Amniotic epithelial cell (primary cell): ENCODE measurements at regions not wholly inside any gene's neighbourhood (a gene's known extent, or its start where the extent isn't known, plus 50 kb on each side); places are given as distances from the start of the nearest gene placed in this dataset.

ENCODE experiments used
- DNase-seq: peaks from one replicate; pipeline ENCODE4 v3.0.0-alpha.2; 2010; ENCODE audit warnings: low read depth

DNA sequence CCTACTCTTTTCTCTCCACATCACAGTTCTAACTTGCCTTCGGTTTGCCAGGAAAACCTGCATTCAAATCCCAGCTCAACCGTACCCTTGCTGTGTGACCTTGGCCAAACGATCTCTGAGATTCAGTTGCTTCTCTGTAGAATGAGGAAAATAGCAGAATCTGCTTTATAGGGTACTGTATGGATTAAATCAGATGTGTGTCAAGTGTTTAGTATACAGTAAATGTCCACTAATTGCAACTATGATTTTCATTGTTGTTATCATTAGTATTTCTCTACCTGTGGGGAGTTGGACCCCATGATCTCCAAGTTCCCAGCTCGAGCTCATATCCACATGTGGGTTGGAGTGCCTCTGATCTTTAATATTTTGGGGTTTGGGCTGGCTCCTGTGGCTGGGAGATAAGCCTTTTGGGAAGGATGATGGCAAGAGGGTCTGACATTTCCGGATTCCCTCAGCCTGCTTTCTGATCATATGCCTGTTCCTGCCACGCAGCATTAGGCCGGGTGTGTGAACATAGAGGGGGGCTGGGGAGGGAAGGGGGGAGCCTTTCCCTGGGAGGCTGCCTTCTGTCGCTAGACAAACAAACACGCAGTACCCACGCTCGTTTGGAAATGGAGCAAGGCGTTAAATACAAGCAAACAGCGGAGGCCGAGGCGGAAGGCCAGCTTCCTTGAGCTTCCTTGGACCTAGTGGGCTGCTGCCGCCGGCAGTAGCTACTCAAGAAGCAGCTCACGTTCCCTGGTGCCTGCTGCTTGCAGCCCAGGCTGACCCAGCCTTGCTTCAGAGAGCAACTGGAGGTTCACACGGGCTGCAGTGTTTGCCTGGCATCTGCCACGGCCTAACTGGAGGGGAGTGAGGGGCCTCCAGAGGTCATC lies 213.5 kb upstream of the LHX5 start:
- no peak for DNase-seq

DNA sequence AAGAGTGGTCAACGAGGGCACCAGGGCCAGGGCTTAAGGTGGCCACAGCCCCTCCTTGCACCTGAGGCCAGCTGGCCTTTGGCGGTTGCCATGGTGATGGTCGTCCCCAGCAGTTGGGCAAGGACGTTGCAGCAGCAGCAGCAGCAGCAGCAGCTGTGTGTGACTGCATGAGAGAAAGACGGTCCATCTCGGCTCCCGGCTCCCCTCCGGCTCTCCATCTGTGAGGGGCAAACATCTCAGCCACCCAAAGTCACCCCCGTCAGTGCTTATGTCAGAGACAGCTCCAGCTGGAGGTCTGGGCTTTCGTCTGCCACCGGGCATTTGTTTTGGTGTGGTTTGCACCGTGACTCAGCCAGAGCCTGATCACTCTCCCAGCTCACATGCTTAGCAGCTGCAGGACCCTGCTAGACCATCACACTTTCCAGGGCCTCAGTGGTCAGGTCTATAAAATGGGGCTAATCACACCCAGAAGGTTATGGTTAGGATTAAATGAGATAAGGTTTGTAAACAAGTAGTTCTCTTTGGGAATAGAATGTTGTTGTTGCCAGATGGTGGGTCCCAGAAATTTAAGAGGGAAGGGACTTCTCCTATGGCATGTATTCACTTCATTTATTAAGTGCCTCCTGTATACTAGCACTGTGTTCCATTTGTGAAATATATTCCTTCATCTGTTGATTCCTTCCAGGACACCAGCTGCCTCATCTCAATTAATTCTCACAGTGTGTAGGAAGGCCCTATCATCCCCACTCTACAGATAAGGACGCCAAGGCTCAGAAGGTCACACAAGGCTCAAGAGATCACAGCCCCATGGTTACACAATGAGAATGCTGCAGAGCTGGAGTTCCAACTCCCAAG lies 212.6 kb upstream of the LHX5 start:
- DNase-seq: no peak

DNA sequence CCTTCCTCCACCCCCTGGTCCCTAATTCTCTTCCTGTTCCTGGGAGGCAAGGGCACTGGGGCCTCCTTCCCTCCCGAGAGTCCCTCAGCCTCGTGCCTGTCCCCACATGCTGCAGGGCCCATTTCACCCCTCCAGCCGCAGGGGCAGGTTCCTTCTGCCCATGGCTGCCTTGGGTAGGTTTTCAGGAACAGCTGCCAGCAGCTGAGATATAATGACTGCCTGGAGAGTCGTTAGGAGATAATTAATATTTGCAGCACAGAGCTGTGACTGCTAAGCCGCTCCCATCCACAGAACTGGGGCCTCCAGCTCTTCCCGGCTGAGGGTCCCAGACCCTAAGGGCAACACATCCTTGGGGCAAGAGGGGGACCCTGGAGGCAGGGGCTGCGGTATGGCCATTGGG lies 211.9 kb upstream of the LHX5 start:
- DNase-seq: no peak

DNA sequence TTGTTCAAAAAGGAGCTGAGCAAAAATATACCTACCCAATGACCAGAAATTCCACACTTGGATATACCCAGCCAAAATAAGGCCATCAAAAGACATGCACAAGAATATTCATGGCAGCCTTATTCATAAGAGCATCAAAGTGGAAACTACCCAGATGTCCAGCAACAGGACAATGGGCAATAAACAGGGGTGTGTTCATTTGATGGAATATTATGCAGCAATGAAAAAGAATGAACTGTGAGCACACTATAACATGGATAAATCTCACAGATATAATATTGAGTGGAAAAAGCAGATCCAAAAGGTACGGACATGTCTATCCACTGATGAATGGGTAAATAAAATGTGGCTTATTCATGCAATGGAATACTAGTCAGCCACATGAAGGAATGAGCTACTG lies 209.2 kb upstream of the LHX5 start:
- DNase-seq: no peak

DNA sequence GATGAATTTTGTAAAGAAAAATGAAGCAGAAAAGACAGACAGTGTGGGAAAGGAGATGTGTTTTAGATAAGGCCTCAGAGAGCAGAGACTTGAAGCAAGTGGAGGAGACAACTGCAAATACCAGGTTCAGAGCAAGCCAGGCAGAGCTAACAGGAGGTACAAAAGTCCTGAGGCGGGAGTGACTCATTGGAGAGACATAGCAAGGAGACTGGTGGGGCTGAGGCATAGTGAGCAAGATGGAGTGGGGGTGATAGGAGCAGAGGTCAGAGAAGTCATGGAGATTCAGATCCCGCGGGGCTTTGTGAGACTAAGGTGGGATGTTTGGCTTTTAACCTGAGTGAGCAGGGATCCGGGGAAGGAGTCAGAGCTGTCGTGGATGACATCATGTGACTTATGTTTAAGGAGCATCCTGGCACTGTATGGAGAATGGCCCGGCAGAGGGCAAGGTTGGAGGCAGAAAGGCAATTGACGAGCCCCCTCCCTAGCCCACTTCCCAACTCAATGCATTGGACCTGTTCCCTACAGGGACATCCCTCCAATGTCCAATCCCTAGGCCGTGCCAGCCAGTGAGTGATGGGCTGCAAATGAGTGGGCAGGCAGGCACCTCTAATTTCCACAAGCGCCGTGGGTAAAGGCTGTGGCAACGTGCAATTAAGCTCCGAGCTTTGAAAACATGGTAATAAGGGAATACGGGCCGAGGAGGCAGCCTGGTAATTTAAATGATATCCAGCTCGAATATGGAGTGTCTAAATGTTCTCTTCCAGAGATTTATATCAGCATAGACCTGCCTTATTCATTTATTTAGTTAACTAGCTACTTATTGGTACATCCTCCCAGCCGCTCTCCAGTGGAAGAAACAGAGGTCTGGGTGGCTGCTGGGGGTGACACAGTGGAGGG lies 206.8 kb upstream of the LHX5 start:
- DNase-seq: no peak

DNA sequence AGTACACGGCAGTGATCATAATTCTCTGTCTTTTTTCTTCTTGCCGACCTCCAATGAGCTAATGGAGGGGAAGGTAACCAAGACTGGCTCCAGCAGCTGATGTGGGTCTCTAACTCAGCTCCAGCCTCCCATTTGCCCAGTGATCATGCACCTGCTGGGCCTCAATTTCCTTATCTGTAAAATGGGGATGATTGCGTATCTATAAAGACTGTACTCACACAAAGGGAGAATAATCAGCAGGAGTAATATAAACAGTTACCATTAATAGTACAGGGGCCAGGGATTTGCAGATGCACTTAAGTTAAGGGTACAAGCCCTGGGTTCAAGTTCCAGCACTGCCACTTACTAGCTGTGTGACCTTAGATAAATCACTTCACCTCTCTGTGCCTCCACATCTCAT lies 204.9 kb upstream of the LHX5 start:
- no peak for DNase-seq

DNA sequence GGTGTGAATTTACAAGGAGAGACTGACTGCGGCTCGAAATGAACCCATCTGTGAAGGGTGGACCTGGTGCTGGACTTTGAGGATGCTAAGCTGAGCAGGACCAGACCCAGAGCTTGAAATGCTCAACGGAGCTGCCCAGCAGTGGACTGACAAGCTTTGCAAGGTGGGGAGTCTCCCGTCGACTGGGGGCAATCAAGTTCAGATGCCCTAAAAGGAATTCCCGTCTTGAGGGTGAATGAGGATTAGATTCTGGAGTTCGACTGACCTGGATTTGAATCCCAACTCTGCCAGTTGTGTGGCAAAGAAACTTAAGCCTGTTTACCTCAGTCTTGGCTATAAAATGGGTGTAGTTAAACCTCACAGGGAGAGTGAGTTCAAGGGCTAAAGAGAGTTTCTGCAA lies 204.4 kb upstream of the LHX5 start:
- no peak for DNase-seq

DNA sequence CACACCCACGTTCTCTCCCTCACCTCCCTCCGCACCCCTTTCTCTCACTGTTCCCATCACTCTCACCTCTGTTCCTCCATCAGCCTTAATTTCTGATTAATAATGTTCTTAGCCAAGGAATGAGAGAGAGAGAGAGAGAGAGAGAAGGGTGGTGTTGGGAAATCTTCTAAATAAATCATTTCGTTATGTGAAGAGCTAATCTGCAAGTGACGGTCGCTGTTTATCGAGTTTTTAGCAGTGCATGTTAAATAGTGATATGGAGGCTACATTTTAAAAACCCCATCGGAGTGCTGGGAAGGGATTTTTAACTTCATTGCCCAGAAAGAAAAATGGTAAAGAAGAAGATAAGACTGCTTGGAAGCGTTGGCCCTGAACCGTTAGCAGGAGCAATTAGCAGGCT lies 203.3 kb upstream of the LHX5 start:
- no peak for DNase-seq

DNA sequence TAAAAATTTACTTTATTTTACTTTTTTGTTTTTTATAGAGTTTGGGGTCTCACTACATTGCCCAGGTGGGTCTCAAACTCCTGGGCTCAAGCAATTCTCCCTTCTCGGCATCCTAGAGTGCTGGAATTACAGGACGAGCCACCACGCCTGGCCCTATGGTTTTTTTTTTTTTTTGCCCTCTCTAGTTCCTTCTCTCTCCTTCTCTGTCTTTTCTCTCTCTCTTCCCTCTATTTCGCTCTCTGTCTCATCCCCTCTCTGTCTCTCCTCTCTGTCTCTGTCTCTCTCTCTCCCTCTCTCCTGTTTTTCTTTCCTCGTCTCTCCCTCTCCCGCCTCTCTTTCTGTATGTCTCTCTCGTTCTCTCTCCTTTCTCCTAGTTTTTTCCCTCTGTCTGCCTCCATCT lies 202.6 kb upstream of the LHX5 start:
- no peak for DNase-seq

DNA sequence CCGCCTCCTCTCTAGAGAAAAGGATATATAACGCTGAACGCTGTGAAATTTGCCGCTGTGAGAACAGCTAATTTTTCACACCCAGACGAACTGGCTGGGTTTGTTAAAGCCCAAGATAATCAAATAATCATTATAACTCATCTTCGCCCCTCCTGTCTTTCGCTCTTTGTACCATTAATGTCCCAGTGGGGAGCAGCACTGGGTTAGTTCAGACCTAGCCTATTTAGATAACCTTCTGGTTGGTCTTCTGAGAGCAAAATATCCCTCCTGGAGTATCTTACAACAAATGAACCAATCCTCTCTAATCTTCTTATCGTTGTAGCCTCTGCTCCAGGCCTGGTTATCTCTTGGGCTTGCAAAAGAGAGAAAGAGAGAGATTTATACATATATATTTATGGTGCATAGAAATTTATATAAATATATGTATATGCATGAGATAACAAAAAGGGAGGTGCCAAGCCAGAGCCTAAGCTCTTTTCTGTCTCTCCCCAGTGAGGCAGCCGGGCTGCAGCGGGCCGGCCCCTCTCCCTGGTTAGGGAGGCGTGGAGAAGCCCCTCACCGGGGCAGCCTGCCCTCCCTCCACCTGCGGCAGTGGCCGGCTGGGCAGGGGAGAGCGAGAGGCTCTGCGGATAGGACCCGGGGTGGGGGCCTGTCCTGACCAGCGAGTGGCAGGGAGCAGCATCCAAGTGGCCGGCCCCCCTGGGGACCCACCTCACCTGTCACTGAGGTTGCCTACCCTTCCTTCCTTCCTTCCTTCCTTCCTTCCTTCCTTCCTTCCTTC lies 202.0 kb upstream of the LHX5 start:
- DNase-seq: no peak

DNA sequence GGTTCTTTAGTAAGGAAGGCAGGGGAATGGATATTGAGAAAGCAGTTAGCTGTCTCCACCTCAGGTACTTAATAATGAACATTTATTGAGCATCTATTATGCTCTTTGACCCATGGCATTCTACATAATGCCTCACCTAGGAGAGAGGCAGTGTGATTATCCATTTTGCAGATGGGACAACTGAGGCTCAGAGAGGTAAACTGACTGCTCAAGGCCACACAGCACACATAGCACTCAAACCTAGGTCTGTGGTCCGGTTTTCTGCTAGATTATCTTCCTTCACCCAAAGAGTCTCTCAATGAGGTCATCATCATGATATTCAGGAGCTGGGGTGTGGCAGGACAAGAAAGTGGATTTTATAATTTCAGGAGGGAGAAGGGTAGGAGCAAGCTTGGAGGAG lies 199.1 kb upstream of the LHX5 start:
- no peak for DNase-seq

DNA sequence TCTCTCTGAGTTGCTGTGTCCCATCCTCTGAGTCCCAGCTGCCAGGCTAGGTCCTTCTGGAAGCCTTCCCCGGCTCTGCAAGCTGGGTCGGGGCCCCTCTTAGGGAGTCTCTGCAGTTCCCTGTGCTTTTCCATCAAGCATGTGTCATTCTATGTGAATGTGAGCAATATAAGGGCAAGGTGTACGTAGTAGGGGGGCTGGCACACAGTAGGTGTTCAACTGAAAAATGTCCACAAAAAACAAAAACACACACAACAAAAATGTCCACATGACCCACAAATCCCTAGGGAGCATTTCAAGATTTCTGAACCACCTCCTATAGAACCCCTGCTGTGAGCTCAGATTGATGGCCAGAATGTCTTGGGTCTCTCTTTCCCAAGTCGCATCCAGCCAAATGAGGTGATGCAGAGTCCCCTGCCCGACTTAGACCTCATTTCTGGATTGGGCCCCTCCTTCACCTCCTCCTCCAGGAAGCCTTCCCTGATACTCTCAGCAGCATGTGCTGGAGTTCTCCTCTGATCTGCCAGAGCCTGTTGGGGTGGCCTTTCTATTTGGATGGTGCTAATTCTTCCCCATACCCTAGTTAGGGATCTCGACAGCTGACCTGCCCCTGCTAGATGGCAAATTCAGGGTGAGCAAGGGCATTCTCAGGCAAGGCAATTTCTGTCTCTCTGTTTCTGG lies 196.1 kb upstream of the LHX5 start:
- DNase-seq: no peak

DNA sequence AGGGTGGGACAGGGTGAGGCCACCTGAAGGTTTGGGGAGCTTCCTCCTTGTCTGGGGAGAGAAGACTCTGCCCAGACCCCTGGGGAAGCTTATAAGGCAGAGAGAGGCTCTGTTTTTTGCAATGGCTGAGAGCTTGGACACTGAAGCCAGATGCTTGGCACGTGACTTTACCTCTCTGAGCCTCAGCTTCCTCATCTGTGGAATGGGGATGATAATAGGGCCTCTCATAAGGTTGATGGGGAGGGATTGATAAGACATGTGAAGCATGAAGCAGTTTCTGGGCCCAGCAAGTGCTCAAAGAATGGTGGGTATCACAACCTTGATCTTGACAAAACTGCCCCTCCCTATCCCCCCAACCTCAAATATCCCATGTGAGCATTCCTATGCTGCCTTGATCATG lies 195.4 kb upstream of the LHX5 start:
- DNase-seq: no peak

DNA sequence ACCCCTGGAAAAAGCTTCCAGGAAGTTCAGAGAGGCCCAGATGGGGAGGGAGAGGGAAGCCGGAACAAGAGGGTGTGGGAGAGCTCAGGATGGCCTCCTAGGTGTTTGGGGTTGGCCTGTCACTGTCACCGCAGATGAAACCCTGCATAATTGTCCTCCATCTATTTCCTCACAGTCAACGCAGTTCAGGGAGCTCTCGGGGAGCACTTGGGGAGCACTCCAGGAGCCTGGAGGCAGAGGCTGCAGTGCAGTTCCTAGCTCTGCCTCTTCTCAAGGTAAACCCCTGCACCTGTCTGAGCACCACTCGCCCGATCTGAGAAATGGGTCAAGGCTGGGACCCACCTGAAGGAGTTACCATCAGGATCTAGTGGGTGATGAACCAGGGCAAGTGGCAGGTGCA lies 194.6 kb upstream of the LHX5 start:
- no peak for DNase-seq

DNA sequence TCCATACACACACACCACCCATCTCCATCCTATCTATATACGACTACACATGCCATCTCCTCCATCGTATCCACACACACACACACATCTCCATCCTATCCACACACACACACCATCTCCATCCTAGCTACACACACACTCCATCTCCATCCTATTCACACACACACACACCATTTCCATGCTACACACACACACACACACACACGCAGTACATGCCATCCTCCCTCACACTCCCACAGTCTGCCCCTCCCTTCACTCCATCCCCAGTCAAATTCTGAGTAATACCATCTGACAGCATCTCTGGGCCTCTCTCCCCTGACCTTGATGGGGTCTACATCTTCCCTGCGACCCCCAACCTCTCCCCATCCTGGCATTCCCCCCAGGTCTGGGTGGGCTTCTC lies 193.8 kb upstream of the LHX5 start:
- DNase-seq: no peak

DNA sequence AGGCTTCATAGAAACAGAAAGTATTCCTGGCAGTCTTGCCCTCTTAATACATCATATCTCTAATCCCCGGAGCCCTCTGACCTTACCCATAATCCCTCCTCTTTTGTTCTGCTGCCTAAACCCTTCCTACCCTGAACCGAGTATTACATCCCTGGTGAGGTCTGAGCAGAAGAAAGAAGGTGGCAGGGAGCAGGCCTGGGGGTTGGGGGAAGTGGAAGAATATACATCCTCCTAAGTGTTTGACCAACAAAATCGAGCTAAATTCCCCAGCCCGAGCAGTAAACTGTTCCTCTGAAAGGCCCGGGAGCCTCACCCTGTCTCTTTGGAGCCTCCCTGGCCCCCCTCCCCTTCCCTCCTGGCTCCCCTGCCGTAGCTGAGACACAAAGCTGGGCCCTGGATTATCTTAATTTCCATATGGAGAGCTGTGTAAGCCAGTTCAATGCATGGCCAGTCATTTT lies 192.6 kb upstream of the LHX5 start:
- DNase-seq: no peak

DNA sequence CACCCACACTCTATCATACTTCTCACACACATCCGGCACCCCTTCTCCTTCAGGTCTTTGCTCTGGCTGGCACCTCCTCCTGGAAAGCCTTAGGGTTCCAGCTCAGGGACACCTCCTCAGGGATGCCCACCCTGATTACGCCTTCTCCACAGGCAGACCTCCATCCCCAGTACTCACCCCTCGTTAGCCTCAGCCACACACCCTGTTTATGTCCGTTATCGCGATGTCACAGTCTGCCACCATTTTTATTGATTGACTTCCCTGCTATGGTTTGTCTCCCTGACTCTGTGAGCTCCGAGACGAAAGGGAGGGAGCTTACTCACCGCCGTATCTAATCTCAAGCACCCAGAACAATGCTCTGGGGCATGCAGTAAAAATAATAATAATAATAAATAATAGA lies 191.7 kb upstream of the LHX5 start:
- no peak for DNase-seq

DNA sequence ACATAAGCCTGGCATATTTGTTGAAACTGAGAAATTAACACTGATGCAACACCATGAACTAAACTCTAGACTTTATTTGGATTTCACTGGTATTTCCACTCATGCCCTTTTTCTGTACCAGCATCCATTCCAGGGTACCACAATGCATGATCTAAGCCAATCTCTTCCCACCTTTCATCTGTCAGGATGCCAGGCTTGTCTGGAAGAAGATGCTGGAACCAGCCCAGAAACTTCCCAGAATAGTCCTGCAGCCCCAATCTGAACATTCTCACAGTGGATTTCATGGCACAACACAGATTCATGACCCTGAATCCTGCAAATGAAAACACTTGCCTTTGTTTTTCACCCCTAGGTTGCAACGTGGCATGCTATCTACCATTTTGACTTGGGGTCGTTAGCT lies 189.3 kb upstream of the LHX5 start:
- DNase-seq: no peak

DNA sequence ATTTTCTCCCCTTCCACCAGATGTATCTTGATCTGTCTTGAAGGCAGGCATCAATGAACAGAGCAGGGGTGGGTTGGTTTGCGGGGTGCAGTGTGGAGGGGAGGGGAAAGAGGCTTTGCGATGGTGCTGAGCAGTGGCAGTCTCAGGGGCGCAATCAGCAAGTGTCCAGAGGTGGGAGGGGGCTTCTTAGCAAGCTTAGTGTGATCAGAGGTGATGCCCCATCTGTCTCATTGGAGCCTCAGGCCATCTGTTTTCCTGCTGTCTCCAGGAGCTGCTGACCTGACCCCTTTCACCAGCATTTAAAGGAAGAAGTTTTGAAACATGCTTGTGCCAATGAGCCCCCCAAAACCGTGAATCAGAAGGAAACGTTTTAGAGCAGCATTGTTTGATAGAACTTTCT lies 187.7 kb upstream of the LHX5 start:
- no peak for DNase-seq

DNA sequence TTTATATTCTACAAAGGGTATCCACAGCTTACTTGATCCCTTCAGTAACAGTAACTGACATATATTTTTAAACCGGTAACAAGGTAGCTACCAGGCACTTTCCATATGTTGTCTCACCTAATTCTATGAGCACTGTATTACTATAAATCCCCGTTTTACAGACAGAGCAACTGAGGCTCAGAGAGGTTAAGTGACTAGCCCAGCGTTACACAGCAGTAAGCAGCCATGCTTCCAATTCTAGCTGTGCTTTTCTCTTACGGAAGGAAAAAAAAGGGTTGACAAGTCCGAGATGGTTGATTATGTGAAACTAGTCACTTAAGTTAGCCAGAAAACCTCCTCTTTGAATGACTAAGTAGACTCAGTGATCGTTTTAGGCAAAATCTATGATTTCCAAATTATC lies 187.3 kb upstream of the LHX5 start:
- DNase-seq: no peak
